ENCODE measurements at regions not wholly inside any gene's neighbourhood (a gene's known extent, or its start where the extent isn't known, plus 50 kb on each side); places are given as distances from the start of the nearest gene placed in this dataset.
"Not testable (repeated sequence)": the region's sequence is repeated elsewhere in the genome, so short reads cannot be mapped to it uniquely, and the experiment has no call there.

- no peak overlapping the region for H3K23ac ChIP-seq (ENCODE audit: low read length in 2 of 2)
- no peaks in the 10 kb centered on the region for H3K4me1 ChIP-seq (ENCODE audit: control insufficient read depth, insufficient read depth, low read depth, low read length)
- no peaks in the 10 kb centered on the region for H3K36me3 ChIP-seq (ENCODE audit: control insufficient read depth in 1 of 2, insufficient read depth in 2 of 2, low read depth in 1 of 2, low read length in 2 of 2)
- no peak overlapping the region for H3K4ac ChIP-seq (ENCODE audit: low read depth in 1 of 2, low read length in 2 of 2)
- H3K27me3 ChIP-seq (ENCODE audit: control insufficient read depth in 1 of 2, insufficient read depth in 1 of 2, low read length in 2 of 2) = no peaks in the 10 kb centered on the region
- no peak overlapping the region for H3K14ac ChIP-seq (ENCODE audit: low read length in 2 of 2)
- H2BK12ac ChIP-seq (ENCODE audit: low read length in 2 of 2) = no peak overlapping the region
- H4K8ac ChIP-seq (ENCODE audit: low read length) = no peak overlapping the region
- H3K18ac ChIP-seq (ENCODE audit: low read depth in 1 of 2, low read length in 2 of 2) = no peak overlapping the region
- H3K9ac ChIP-seq (ENCODE audit: low read length) = no peak overlapping the region
- H2AFZ ChIP-seq (ENCODE audit: low read depth, low read length) = no peak overlapping the region
- H3K79me1 ChIP-seq (replicated peaks; ENCODE audit: low read length, poor library complexity, severe bottlenecking) = no peaks in the 10 kb centered on the region
- no peak overlapping the region for H4K91ac ChIP-seq (ENCODE audit: low read length)
- H2AK5ac ChIP-seq (ENCODE audit: low read length, severe bottlenecking) = no peak overlapping the region
- H3K9me3 ChIP-seq (ENCODE audit: control insufficient read depth, low read length) = no peaks in the 10 kb centered on the region
- no peak overlapping the region for H3K4me2 ChIP-seq (ENCODE audit: low read length, poor library complexity, severe bottlenecking)
- no peak overlapping the region for H3K27ac ChIP-seq (ENCODE audit: low read length, poor library complexity, severe bottlenecking)
- H2BK15ac ChIP-seq (ENCODE audit: low read depth, poor library complexity, severe bottlenecking) = no peak overlapping the region
- 85% methylated on average over 9 of the region's 11 CpGs for WGBS
- no peak for DNase-seq
- no peak overlapping the region for H2BK120ac ChIP-seq (ENCODE audit: low read depth, low read length)
- H2BK5ac ChIP-seq (ENCODE audit: low read depth, low read length, poor library complexity, severe bottlenecking) = no peak overlapping the region
- no peak overlapping the region for H3K4me3 ChIP-seq (ENCODE audit: insufficient read depth in 1 of 2, low read depth in 1 of 2, low read length in 2 of 2)
Observed at GRCh38 chr9:31908891-31909480, 475.5 kb upstream of the ACO1 start.

DNA sequence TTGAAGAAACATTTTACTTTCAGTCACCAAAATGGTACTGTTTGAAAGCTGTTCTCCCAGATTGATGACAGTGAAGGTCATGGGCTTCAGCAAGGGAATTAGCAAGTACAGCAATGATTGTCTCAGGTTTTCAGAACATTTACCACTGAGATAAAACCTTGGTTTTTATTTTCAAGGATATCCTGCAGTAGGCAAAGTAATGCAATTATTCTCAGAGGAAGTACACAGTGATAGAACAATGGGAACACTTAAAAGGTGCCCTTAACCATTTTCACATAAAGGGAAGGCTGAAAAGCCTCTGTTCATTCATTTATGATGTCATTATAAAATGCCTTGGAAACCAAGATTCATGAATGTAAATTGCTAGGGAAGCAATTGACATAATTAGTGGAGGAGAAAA lies 471.8 kb upstream of the ACO1 start:
- H2AK5ac ChIP-seq (ENCODE audit: low read length, severe bottlenecking) = no peak overlapping the region
- H3K4me3 ChIP-seq (ENCODE audit: insufficient read depth in 1 of 2, low read depth in 1 of 2, low read length in 2 of 2) = no peak overlapping the region
- H3K14ac ChIP-seq (ENCODE audit: low read length in 2 of 2) = no peak overlapping the region
- H3K9ac ChIP-seq (ENCODE audit: low read length) = no peak overlapping the region
- H4K91ac ChIP-seq (ENCODE audit: low read length) = no peak overlapping the region
- no peak overlapping the region for H2BK12ac ChIP-seq (ENCODE audit: low read length in 2 of 2)
- no peaks in the 10 kb centered on the region for H3K36me3 ChIP-seq (ENCODE audit: control insufficient read depth in 1 of 2, insufficient read depth in 2 of 2, low read depth in 1 of 2, low read length in 2 of 2)
- H4K8ac ChIP-seq (ENCODE audit: low read length) = no peak overlapping the region
- no peaks in the 10 kb centered on the region for H3K79me1 ChIP-seq (replicated peaks; ENCODE audit: low read length, poor library complexity, severe bottlenecking)
- DNase-seq = no peak
- H3K9me3 ChIP-seq (ENCODE audit: control insufficient read depth, low read length) = peaks cover 4% of the 10 kb centered on the region
- H3K27ac ChIP-seq (ENCODE audit: low read length, poor library complexity, severe bottlenecking) = no peak overlapping the region
- H2BK120ac ChIP-seq (ENCODE audit: low read depth, low read length) = no peak overlapping the region
- no peak overlapping the region for H3K4ac ChIP-seq (ENCODE audit: low read depth in 1 of 2, low read length in 2 of 2)
- H2BK15ac ChIP-seq (ENCODE audit: low read depth, poor library complexity, severe bottlenecking) = no peak overlapping the region
- H2AFZ ChIP-seq (ENCODE audit: low read depth, low read length) = no peak overlapping the region
- H3K4me1 ChIP-seq (ENCODE audit: control insufficient read depth, insufficient read depth, low read depth, low read length) = no peaks in the 10 kb centered on the region
- no peak overlapping the region for H3K18ac ChIP-seq (ENCODE audit: low read depth in 1 of 2, low read length in 2 of 2)
- H2BK5ac ChIP-seq (ENCODE audit: low read depth, low read length, poor library complexity, severe bottlenecking) = no peak overlapping the region
- no peak overlapping the region for H3K4me2 ChIP-seq (ENCODE audit: low read length, poor library complexity, severe bottlenecking)
- no peaks in the 10 kb centered on the region for H3K27me3 ChIP-seq (ENCODE audit: control insufficient read depth in 1 of 2, insufficient read depth in 1 of 2, low read length in 2 of 2)
- H3K23ac ChIP-seq (ENCODE audit: low read length in 2 of 2) = no peak overlapping the region

- H3K23ac ChIP-seq (ENCODE audit: low read length in 2 of 2) = no peak overlapping the region
- no peak overlapping the region for H3K4ac ChIP-seq (ENCODE audit: low read depth in 1 of 2, low read length in 2 of 2)
- H4K91ac ChIP-seq (ENCODE audit: low read length) = no peak overlapping the region
- H2AK5ac ChIP-seq (ENCODE audit: low read length, severe bottlenecking) = no peak overlapping the region
- H3K36me3 ChIP-seq (ENCODE audit: control insufficient read depth in 1 of 2, insufficient read depth in 2 of 2, low read depth in 1 of 2, low read length in 2 of 2) = no peaks in the 10 kb centered on the region
- no peak overlapping the region for H3K9ac ChIP-seq (ENCODE audit: low read length)
- H3K18ac ChIP-seq (ENCODE audit: low read depth in 1 of 2, low read length in 2 of 2) = no peak overlapping the region
- H3K4me1 ChIP-seq (ENCODE audit: control insufficient read depth, insufficient read depth, low read depth, low read length) = no peaks in the 10 kb centered on the region
- H3K14ac ChIP-seq (ENCODE audit: low read length in 2 of 2) = no peak overlapping the region
- H2AFZ ChIP-seq (ENCODE audit: low read depth, low read length) = no peak overlapping the region
- H2BK12ac ChIP-seq (ENCODE audit: low read length in 2 of 2) = no peak overlapping the region
- no peak overlapping the region for H2BK120ac ChIP-seq (ENCODE audit: low read depth, low read length)
- peak overlapping the region; percentile 21 for H3K4me2 ChIP-seq (ENCODE audit: low read length, poor library complexity, severe bottlenecking)
- no peak overlapping the region for H2BK5ac ChIP-seq (ENCODE audit: low read depth, low read length, poor library complexity, severe bottlenecking)
- H2BK15ac ChIP-seq (ENCODE audit: low read depth, poor library complexity, severe bottlenecking) = no peak overlapping the region
- H3K9me3 ChIP-seq (ENCODE audit: control insufficient read depth, low read length) = peaks cover 8% of the 10 kb centered on the region
- no peaks in the 10 kb centered on the region for H3K27me3 ChIP-seq (ENCODE audit: control insufficient read depth in 1 of 2, insufficient read depth in 1 of 2, low read length in 2 of 2)
- no peak for DNase-seq
- no peak overlapping the region for H4K8ac ChIP-seq (ENCODE audit: low read length)
- WGBS = 18% methylated on average over 1 of the region's 2 CpGs
- no peaks in the 10 kb centered on the region for H3K79me1 ChIP-seq (replicated peaks; ENCODE audit: low read length, poor library complexity, severe bottlenecking)
- H3K27ac ChIP-seq (ENCODE audit: low read length, poor library complexity, severe bottlenecking) = no peak overlapping the region
- no peak overlapping the region for H3K4me3 ChIP-seq (ENCODE audit: insufficient read depth in 1 of 2, low read depth in 1 of 2, low read length in 2 of 2)
Observed at GRCh38 chr9:31916591-31917241, 467.7 kb upstream of the ACO1 start.

- H3K9ac ChIP-seq (ENCODE audit: low read length); H4K91ac ChIP-seq (ENCODE audit: low read length); DNase-seq; H3K23ac ChIP-seq (ENCODE audit: low read length in 2 of 2); H3K27me3 ChIP-seq (ENCODE audit: control insufficient read depth in 1 of 2, insufficient read depth in 1 of 2, low read length in 2 of 2); H3K79me1 ChIP-seq (replicated peaks; ENCODE audit: low read length, poor library complexity, severe bottlenecking); H2AK5ac ChIP-seq (ENCODE audit: low read length, severe bottlenecking); H2BK5ac ChIP-seq (ENCODE audit: low read depth, low read length, poor library complexity, severe bottlenecking); H3K9me3 ChIP-seq (ENCODE audit: control insufficient read depth, low read length); H3K18ac ChIP-seq (ENCODE audit: low read depth in 1 of 2, low read length in 2 of 2); H2BK120ac ChIP-seq (ENCODE audit: low read depth, low read length); H3K14ac ChIP-seq (ENCODE audit: low read length in 2 of 2); H3K36me3 ChIP-seq (ENCODE audit: control insufficient read depth in 1 of 2, insufficient read depth in 2 of 2, low read depth in 1 of 2, low read length in 2 of 2); H3K4me1 ChIP-seq (ENCODE audit: control insufficient read depth, insufficient read depth, low read depth, low read length); H3K27ac ChIP-seq (ENCODE audit: low read length, poor library complexity, severe bottlenecking); H4K8ac ChIP-seq (ENCODE audit: low read length); H2BK15ac ChIP-seq (ENCODE audit: low read depth, poor library complexity, severe bottlenecking); H2BK12ac ChIP-seq (ENCODE audit: low read length in 2 of 2); H3K4ac ChIP-seq (ENCODE audit: low read depth in 1 of 2, low read length in 2 of 2); H2AFZ ChIP-seq (ENCODE audit: low read depth, low read length); H3K4me2 ChIP-seq (ENCODE audit: low read length, poor library complexity, severe bottlenecking); H3K4me3 ChIP-seq (ENCODE audit: insufficient read depth in 1 of 2, low read depth in 1 of 2, low read length in 2 of 2): not testable (repeated sequence)
- WGBS = 87% methylated on average over 11 of the region's 13 CpGs
Observed at GRCh38 chr9:31937737-31938136, 446.7 kb upstream of the ACO1 start.
